ENCODE measurements at regions not wholly inside any gene's neighbourhood (a gene's known extent, or its start where the extent isn't known, plus 50 kb on each side); places are given as distances from the start of the nearest gene placed in this dataset.

GRCh38 chr20:21821358-21821757 is 115.9 kb downstream of the PAX1 start:
- Histone ChIP-seq H3K36me3 (replicated peaks) (no peaks in the 10 kb centered on the region), H3K4me3 (no peak overlapping the region), H3K9me3 (no peaks in the 10 kb centered on the region), H3K27me3 (ENCODE audit: low read depth) (no peaks in the 10 kb centered on the region; the same call in 1 of the 2 replicates), H3K4me1 (no peaks in the 10 kb centered on the region)
- DNase-seq (ENCODE audit: low spot score in 2 of 2) = no peak
- in situ Hi-C loops (cut with MboI; ENCODE audit: low sequenced_read_pairs) = no loop called here

GRCh38 chr20:21820688-21821087 is 115.2 kb downstream of the PAX1 start:
- no peak for DNase-seq (ENCODE audit: low spot score in 2 of 2)
- H3K4me3 ChIP-seq = no peak overlapping the region

DNA sequence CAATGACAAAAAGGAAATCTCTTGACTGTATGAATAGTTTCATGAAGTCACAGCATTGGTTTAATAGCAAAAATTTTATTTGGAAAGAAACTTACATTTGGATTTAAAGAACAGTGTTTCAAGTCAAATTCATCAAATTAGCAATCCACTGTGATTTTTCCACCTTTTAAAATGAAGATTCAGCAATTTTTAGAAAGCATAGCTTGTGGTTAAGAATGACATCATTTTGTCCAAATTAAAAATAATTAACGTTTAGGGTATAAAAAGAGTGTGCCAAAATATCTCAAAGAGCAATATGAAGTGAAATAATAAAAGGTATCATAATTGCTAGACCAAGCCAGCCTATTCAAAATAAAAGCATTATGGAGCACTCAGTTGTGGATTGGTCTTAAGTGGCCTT is 114.6 kb downstream of the PAX1 start:
- no peaks in the 10 kb centered on the region for H3K36me3 ChIP-seq (replicated peaks)
- H3K4me1 ChIP-seq = no peaks in the 10 kb centered on the region
- no peak for DNase-seq (ENCODE audit: low spot score in 2 of 2)
- no peak overlapping the region for H3K4me3 ChIP-seq
- in situ Hi-C loops (cut with MboI; ENCODE audit: low sequenced_read_pairs) = no loop called here
- no peaks in the 10 kb centered on the region; the same call in 1 of the 2 replicates for H3K27me3 ChIP-seq (ENCODE audit: low read depth)
- no peaks in the 10 kb centered on the region for H3K9me3 ChIP-seq

More at GRCh38 chr20:21820688-21821087, 115.2 kb downstream of the PAX1 start:
- Histone ChIP-seq H3K4me1 (no peaks in the 10 kb centered on the region), H3K36me3 (replicated peaks) (no peaks in the 10 kb centered on the region), H3K27me3 (ENCODE audit: low read depth) (no peaks in the 10 kb centered on the region; the same call in 1 of the 2 replicates), H3K9me3 (no peaks in the 10 kb centered on the region)
- in situ Hi-C loops (cut with MboI; ENCODE audit: low sequenced_read_pairs) = no loop called here

DNA sequence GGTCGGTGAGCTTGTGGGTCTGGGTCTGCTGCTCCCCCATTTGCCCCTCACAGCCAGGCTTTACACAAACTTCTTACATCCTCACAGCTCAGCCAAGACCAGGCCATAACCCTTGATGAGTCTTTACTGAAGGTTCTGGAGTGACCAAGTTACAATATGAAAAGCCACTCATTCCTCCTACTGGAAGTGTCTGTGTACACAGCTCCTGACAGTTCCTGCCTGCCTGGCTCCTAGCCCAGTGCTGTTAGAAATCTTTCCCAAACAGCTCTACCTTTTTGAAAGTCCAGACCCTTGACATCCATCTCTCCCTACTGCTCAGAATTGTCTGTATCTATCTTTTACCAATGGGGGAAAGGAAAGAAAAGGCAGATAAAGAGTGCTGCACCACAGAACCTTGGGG is 106.9 kb downstream of the PAX1 start:
- no peak overlapping the region for H3K4me3 ChIP-seq
- in situ Hi-C loops (cut with MboI; ENCODE audit: low sequenced_read_pairs) = no loop called here
- no peaks in the 10 kb centered on the region for H3K36me3 ChIP-seq (replicated peaks)
- no peaks in the 10 kb centered on the region for H3K27me3 ChIP-seq (ENCODE audit: low read depth)
- no peaks in the 10 kb centered on the region for H3K4me1 ChIP-seq
- no peaks in the 10 kb centered on the region for H3K9me3 ChIP-seq
- no peak for DNase-seq (ENCODE audit: low spot score in 2 of 2)

DNA sequence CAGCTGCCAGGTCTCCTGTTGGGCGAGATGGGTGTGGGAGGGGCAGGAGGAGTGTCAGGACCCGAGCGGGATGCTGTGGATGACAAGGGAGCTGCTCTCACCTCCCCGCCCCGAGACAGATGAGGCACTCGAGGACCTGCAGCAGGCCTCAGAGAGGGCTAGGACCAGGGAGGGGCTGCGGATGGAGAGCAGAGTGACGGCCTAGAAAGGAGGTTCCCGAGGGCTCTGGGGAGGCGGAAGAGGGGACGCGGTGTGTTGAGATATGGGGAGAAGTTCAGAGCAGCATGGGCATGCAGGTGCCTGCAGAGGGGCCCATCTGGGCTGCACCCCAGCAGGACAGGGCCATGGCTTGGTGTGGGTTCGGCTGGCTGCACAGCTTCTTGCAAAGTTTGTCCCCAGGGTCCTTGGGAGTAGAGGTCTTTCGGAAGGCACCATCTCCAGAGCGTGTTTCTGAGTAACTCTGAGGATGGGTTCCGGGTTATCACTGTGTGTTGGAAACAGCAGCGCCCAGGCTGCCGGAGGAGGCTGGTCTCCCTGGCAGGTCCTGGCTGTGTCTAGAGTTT is 104.6 kb downstream of the PAX1 start:
- no peaks in the 10 kb centered on the region for H3K27me3 ChIP-seq (ENCODE audit: low read depth)
- no peak overlapping the region for H3K4me3 ChIP-seq
- H3K9me3 ChIP-seq = no peaks in the 10 kb centered on the region
- H3K4me1 ChIP-seq = no peaks in the 10 kb centered on the region
- in situ Hi-C loops (cut with MboI; ENCODE audit: low sequenced_read_pairs) = no loop called here
- no peak for DNase-seq (ENCODE audit: low spot score in 2 of 2)
- H3K36me3 ChIP-seq (replicated peaks) = no peaks in the 10 kb centered on the region

GRCh38 chr20:21808863-21809664 is 103.6 kb downstream of the PAX1 start:
- H3K9me3 ChIP-seq = no peaks in the 10 kb centered on the region
- no peaks in the 10 kb centered on the region for H3K4me1 ChIP-seq
- no peak overlapping the region for H3K4me3 ChIP-seq
- peak; percentile 5 to 77 for DNase-seq (ENCODE audit: low spot score in 2 of 2)
- no peaks in the 10 kb centered on the region for H3K27me3 ChIP-seq (ENCODE audit: low read depth)
- H3K36me3 ChIP-seq (replicated peaks) = no peaks in the 10 kb centered on the region
- in situ Hi-C loops (cut with MboI; ENCODE audit: low sequenced_read_pairs) = no loop called here

GRCh38 chr20:21808139-21808538 is 102.7 kb downstream of the PAX1 start:
- no peak overlapping the region for H3K4me3 ChIP-seq
- H3K36me3 ChIP-seq (replicated peaks) = no peaks in the 10 kb centered on the region
- no peak for DNase-seq (ENCODE audit: low spot score in 2 of 2)
- no peaks in the 10 kb centered on the region for H3K9me3 ChIP-seq
- in situ Hi-C loops (cut with MboI; ENCODE audit: low sequenced_read_pairs) = no loop called here
- no peaks in the 10 kb centered on the region for H3K27me3 ChIP-seq (ENCODE audit: low read depth)
- no peaks in the 10 kb centered on the region for H3K4me1 ChIP-seq

DNA sequence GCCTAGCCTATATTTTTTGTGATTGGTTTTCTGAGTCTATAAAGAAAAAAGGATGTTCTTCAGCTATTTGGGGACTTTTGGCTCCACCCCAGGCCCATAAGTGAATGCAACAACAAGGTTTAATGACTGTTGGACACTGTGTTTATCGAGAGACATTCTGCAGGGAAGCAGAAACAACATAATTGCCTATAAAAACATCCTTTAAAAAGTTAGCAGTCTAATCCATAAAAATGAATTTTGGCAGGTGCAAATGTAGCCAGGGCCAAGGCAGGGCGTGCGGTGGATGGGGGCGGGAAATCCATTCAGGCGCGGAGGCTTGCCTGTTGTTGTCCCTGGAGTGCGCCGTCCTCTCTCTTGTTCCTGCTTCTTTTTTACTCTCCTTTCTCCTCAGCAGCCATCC is 99.3 kb downstream of the PAX1 start:
- H3K4me3 ChIP-seq = no peak overlapping the region
- no peaks in the 10 kb centered on the region for H3K4me1 ChIP-seq
- H3K27me3 ChIP-seq (ENCODE audit: low read depth) = no peaks in the 10 kb centered on the region
- H3K36me3 ChIP-seq (replicated peaks) = no peaks in the 10 kb centered on the region
- in situ Hi-C loops (cut with MboI; ENCODE audit: low sequenced_read_pairs) = no loop called here
- DNase-seq (ENCODE audit: low spot score in 2 of 2) = no peak
- H3K9me3 ChIP-seq = no peaks in the 10 kb centered on the region

GRCh38 chr20:21801193-21801592 is 95.7 kb downstream of the PAX1 start:
- H3K4me3 ChIP-seq = no peak overlapping the region
- no peaks in the 10 kb centered on the region for H3K4me1 ChIP-seq
- no peaks in the 10 kb centered on the region for H3K36me3 ChIP-seq (replicated peaks)
- no peaks in the 10 kb centered on the region for H3K27me3 ChIP-seq (ENCODE audit: low read depth)
- in situ Hi-C loops (cut with MboI; ENCODE audit: low sequenced_read_pairs) = no loop called here
- no peak for DNase-seq (ENCODE audit: low spot score in 2 of 2)
- no peaks in the 10 kb centered on the region for H3K9me3 ChIP-seq

DNA sequence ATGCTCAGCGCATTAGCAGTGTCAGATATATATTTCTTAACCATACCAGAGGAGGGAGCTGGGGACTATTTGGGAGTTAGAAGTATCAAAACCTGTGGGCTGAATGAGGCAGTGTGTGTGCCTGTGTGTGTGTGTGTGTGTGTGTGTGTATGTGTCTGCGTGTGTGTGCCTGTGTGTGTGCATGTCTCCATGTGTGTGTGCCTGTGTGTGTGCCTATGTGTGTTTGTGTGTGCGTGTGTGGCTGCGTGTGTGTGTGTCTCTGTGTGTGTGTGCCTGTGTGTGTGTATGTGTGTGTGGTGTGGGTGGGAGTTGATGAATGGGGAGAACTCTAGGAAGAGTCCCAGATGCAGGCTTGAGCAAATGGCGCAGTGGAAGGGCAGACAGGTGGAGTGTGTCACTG is 92.9 kb downstream of the PAX1 start:
- H3K9me3 ChIP-seq = no peaks in the 10 kb centered on the region

DNA sequence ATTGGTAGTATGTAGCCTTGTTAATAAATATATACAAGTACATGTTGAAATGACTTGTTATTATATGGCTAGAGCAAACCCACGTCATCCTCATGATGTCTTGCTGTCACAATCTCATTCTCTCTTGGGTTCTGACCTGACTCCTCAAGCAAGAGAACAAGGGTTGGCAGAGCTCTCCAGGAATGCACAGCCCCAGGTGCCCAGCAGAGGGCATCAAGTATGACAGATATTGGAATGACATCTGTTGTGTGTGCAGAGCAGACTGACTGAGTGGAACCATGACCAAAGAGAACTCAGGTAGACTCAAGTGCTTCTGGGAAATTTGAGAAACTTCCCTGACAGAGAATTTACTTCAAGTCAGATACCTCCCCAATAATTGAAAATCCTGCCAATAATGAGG is 90.6 kb downstream of the PAX1 start:
- H3K9me3 ChIP-seq = no peaks in the 10 kb centered on the region
- no peak for DNase-seq (ENCODE audit: low spot score in 2 of 2)
- no peaks in the 10 kb centered on the region for H3K36me3 ChIP-seq (replicated peaks)
- H3K4me3 ChIP-seq = no peak overlapping the region
- no peaks in the 10 kb centered on the region for H3K4me1 ChIP-seq
- in situ Hi-C loops (cut with MboI; ENCODE audit: low sequenced_read_pairs) = no loop called here
- no peaks in the 10 kb centered on the region for H3K27me3 ChIP-seq (ENCODE audit: low read depth)

More for the DNA sequence above, 92.9 kb downstream of the PAX1 start:
- in situ Hi-C loops (cut with MboI; ENCODE audit: low sequenced_read_pairs) = no loop called here
- no peak overlapping the region for H3K4me3 ChIP-seq
- H3K36me3 ChIP-seq (replicated peaks) = no peaks in the 10 kb centered on the region
- no peaks in the 10 kb centered on the region for H3K27me3 ChIP-seq (ENCODE audit: low read depth)
- DNase-seq (ENCODE audit: low spot score in 2 of 2) = no peak
- H3K4me1 ChIP-seq = no peaks in the 10 kb centered on the region

DNA sequence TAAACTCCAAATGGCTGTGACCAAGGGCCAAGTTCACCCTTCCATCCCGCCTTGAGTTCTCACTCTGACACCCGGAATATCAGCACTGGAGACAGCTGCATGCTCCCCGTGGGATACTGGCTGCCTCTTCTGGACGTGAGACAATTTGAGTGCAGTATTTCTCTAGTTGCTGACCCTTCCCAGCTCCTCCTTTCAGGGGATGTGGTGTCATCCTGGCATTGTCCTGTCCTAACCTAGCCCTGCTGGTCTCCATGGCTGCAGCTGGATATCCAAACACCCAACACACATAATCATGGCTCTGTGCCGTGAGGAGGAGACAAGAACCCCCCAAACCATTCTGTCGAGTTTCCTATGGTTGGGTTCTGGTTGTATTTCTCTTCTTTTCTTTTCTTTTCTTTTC is 82.6 kb downstream of the PAX1 start:
- Histone ChIP-seq H3K4me3 (no peak overlapping the region), H3K27me3 (ENCODE audit: low read depth) (no peaks in the 10 kb centered on the region), H3K4me1 (no peaks in the 10 kb centered on the region), H3K36me3 (replicated peaks) (no peaks in the 10 kb centered on the region), H3K9me3 (no peaks in the 10 kb centered on the region)
- DNase-seq (ENCODE audit: low spot score in 2 of 2) = no peak
- in situ Hi-C loops (cut with MboI; ENCODE audit: low sequenced_read_pairs) = no loop called here

- in situ Hi-C loops (cut with MboI; ENCODE audit: low sequenced_read_pairs) = no loop called here
- Histone ChIP-seq H3K4me1 (no peaks in the 10 kb centered on the region), H3K27me3 (ENCODE audit: low read depth) (no peaks in the 10 kb centered on the region), H3K9me3 (no peaks in the 10 kb centered on the region), H3K4me3 (no peak overlapping the region), H3K36me3 (replicated peaks) (no peaks in the 10 kb centered on the region)
- no peak for DNase-seq (ENCODE audit: low spot score in 2 of 2)
Measured at GRCh38 chr20:21781446-21782075, 76.1 kb downstream of the PAX1 start.

DNA sequence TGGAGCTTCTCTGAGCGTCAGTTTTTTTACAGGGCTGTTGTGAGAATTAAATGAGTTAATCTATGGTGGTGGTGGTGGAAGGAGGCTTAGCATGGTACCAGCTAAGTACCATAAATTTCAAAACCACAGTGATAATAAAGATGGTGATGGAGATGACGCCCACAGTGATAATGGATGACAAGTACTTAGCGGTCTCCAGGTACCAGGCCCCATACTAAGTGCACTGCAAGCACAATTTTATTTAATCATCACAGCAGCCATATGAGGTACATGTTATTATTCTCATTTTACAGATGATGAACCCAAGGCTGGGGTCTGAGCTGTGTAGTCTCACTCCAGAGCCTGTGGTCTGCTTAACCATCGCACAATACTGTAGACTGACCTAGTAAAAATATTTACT is 75.1 kb downstream of the PAX1 start:
- in situ Hi-C loops (cut with MboI; ENCODE audit: low sequenced_read_pairs) = no loop called here
- Histone ChIP-seq H3K4me3 (no peak overlapping the region), H3K9me3 (no peaks in the 10 kb centered on the region), H3K4me1 (no peaks in the 10 kb centered on the region), H3K27me3 (ENCODE audit: low read depth) (no peaks in the 10 kb centered on the region), H3K36me3 (replicated peaks) (no peaks in the 10 kb centered on the region)
- DNase-seq (ENCODE audit: low spot score in 2 of 2) = no peak
